Peyer's patch (tissue), 4 donors: ENCODE measurements at regions not wholly inside any gene's neighbourhood (a gene's known extent, or its start where the extent isn't known, plus 50 kb on each side); places are given as distances from the start of the nearest gene placed in this dataset.

Experiments used
- POLR2A ChIP-seq, 2 donors: fragments of 450-650 bp; IDR thresholded peaks; one replicate each; pipeline ENCODE4 v1.5.1; 2017; ENCODE audit warnings: antibody characterized with exemption in 2 of 2, mild to moderate bottlenecking in 2 of 2, moderate library complexity in 2 of 2
- TF ChIP-seq, protein P1 (sequence below), 6 experiments: fragments of 450-650 bp in 4 of 6; fragments of 200-600 bp in 2 of 6; sonication (generic) in 1 of 6; IDR thresholded peaks; one replicate each; pipeline ENCODE4 v1.5.1; 2017 to 2019; ENCODE audit warnings: antibody characterized with exemption in 6 of 6, mild to moderate bottlenecking in 3 of 6, moderate library complexity in 1 of 6

DNA sequence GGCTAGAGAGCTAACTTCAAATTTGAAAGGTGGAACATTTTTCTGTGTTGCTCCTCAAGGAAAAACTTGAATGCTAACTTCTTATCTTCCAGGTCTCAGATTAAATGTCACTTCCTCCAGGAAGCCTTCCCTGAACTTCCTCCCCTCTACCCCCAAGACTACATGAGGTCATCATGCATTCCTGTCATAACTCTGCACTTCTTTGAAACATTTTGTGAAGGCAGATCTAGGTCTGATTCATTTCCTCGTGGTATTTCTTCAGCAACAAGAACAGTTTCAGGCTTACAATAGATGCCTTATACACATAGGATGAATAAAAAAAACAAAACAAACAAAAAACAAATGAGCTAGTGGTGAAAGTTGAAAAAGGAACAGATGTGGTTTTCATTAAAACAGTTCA, 97.1 kb upstream of the SRRM4 start:
- TF ChIP-seq, protein P1, sequence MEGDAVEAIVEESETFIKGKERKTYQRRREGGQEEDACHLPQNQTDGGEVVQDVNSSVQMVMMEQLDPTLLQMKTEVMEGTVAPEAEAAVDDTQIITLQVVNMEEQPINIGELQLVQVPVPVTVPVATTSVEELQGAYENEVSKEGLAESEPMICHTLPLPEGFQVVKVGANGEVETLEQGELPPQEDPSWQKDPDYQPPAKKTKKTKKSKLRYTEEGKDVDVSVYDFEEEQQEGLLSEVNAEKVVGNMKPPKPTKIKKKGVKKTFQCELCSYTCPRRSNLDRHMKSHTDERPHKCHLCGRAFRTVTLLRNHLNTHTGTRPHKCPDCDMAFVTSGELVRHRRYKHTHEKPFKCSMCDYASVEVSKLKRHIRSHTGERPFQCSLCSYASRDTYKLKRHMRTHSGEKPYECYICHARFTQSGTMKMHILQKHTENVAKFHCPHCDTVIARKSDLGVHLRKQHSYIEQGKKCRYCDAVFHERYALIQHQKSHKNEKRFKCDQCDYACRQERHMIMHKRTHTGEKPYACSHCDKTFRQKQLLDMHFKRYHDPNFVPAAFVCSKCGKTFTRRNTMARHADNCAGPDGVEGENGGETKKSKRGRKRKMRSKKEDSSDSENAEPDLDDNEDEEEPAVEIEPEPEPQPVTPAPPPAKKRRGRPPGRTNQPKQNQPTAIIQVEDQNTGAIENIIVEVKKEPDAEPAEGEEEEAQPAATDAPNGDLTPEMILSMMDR (IDR thresholded peaks at IDR 0.05) = no peak
- TF ChIP-seq POLR2A (IDR thresholded peaks at IDR 0.05) = no peak
